ENCODE measurements at regions not wholly inside any gene's neighbourhood (a gene's known extent, or its start where the extent isn't known, plus 50 kb on each side); places are given as distances from the start of the nearest gene placed in this dataset.

DNA sequence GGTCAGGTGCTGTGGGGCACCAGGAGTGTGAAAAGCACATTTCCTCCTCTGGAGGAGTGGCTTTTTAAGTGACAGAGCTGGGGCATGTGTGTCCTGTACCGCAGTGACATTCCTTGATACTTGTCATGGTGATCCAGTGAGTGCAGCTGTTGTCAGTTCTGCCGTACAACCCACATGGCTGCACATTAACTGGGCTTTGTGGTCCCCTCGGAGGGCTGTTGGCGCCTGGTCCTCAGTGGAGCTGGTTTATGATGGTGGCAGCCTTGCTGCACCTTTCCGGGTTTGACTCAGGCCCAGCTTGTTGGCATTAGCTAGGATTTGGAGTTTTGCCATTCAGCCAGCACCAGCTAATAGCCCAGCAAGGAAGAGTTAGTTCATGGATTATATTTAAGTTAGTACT lies 77.0 kb downstream of the SLC25A47 start:
- no peak for DNase-seq

DNA sequence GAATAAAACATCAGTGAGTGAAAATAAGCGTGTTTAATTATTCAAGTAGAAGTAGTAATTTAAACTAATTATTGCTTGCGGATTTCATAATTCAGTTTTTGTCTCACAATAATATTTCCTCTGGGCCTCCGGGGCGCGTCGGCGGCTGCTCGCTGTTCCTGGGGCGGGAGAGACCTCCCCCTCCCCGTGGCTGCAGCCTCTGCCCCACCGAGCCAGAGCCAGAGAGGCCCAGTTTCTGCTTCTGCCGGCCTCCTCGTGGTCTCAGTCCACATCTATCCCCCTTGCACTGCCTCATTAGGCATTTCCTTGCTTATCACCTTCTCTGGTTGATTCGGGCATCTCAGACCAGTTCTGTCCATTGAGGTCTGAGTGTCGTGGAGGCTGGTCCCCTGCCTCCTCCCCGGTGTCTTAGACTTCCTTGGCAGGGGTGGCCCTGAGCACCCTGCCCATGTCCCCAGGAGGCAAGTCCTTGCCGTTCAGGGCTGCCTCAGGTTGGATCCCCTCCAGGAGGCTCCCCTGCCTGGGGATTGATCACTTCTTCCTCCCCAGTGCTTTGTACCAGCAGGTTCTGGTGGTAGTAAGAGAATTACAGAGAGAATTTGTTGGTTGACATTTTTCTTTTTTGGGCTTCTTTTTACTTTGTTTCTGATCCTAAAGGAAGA lies 78.0 kb downstream of the SLC25A47 start:
- DNase-seq: no peak

DNA sequence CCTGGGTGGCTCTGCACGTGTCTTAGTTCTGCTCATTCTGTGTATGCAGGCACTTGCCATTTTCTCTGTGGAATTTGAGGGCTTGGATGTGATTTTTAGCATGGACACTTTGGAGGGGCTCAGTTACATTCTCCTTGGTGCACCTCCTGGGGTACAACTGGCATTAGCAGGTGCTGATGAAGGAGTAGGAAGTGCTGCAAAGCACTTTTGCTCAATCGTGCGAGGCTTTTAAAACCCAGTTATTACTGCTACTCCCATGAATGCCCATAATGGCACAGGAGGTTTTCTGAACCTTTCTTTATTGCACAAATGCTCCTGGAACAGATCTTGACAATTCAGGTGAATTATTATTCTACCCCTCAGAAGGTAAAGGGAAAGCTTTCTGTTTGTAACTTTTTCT lies 78.7 kb downstream of the SLC25A47 start:
- DNase-seq: no peak

DNA sequence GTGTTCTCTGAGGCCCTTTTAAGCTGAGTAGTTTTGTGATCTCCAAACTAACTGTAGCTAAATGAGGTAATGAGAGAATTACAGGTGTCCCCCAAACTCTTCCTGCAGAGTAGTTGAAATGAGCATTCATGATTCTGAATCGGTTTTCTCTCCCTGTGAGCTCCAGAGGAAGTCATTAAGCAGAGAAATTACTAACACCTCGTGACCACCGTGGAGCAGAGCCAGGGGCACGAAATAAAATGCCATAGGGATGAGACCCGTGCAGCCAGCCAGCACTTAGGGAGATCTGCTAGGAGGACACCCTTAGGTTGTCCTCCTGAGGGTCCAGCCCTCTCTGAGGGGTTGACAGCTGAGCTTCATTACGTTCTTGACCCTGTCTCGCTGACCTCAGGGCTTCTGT lies 79.5 kb downstream of the SLC25A47 start:
- DNase-seq: no peak

DNA sequence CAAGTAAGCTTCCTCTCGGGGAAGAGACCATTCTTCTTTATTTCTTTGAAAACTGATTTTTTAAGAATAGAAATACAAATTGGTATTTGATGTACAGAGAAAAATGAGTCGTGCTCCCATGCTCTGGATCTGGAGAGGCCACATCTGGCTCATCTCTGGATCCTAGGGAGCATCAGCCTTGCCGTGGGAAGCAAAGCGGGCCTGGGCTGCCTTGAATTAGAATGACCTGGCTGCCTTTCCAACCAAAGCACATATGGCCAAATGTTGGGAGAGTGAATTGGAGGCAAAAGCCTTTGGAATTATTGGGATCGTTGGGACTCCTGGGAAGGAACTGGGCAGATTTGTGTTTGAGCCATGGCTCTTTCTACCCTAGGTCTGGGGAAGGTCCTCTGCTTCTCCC lies 80.0 kb downstream of the SLC25A47 start:
- DNase-seq: no peak

DNA sequence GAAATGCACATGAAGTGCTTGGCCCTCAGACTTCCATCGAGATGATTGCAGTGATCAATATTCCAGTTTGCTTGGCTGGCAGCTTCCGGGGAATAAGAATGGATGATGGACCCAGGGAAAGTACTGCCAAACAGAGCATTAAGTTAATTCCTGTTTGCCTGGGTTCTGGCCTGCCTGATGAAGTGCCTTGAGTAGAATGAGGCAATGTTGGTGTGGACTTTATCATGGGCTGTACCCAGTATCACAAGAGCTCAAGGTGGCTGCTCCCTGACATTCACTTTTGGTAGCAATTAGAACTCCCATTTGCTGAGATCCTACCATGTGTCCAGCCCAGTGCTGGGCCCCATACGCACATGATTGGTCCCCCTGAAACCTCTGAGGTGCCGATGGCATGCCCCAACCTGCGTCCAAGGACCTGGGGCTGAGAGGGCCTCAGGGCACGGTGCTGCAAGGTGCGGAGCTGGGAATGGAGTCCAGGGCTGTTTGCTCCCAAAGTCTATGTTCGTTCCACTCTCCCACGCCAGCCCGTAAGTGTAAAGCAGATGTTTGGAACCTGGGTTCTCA lies 80.7 kb downstream of the SLC25A47 start:
- DNase-seq: no peak

DNA sequence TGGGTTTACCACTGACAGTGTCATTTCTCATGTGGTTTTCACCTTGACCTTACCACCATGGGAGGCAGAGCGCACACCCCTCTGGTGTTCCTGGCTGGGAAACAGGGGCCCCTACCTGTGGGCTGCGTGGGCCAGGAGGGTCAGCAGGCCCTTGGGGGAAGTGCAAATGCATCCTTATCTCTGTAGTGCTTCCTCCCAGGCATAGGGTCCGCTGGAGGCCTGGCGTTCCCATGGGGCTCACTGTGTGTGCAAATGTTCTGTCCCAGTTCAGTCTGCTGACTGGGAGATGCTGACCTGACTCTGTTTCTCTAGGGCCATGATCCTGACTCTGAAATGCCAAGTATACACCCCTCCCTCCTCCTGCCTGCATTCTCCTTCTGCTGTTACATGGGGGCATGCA lies 81.3 kb downstream of the SLC25A47 start:
- DNase-seq: no peak

DNA sequence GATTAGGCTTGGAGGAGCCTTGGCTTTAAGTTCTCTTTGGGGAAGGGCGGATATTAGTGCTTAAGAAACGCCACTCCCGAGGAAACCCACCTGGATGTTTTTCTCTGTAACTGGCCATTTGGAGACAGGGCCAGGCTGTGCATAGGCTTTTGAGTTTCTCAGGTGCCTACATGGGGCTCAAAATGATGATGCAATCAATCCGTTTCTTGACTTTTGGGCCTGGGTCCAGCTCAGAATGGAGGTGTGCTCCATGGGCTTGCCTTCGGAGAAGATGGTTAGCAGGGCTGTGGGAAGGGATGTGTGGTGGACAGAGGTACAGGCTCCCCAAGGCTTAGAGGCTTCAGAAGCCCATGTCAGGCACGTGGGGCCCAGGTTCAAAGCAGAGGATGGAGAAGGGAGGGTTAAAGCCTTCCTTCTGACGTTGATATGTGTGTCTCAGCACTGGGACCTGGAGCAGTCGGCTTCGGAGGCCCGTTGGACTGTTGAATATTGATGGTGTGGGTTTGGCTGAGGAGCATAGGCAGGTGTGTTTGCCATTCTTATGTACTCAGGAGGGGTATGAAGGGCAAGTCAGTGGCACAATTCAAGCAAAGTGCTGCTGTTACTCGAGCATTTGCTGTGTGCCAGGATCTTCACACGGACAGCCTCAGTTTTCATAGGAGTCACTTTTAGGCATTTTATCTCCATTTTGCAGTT lies 82.8 kb downstream of the SLC25A47 start:
- peak; percentile 64 for DNase-seq

DNA sequence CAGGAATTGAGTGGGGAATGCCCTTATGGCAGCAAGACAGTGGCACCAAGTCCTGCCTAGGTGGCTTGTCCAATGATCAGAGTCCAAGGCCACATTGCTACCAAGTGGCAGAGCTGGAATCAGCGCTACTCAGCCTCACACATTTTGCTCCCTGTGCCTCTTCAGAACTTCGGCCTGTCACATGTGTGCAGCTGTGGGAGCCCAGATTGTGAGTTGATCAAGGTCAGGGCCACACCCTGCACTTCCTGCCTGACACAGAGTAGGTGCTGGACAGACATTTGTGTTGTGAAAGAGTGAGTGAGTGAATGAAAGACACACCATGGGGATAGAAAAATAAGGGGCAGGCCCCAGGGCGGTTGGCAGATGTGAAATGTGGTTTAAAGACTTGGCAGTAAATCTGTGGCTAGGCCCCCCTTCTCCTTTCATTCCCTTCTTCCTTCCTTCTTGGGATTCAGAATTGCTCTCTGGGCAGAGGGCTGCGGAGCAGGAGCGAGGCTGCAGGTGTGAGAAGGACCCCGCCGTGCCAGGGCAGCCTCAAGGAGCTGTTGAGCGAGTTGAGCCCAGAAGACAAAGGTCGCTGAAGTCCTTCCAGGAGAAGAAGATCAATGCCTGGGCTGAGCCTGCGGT lies 83.5 kb downstream of the SLC25A47 start:
- peak; percentile 49 for DNase-seq

DNA sequence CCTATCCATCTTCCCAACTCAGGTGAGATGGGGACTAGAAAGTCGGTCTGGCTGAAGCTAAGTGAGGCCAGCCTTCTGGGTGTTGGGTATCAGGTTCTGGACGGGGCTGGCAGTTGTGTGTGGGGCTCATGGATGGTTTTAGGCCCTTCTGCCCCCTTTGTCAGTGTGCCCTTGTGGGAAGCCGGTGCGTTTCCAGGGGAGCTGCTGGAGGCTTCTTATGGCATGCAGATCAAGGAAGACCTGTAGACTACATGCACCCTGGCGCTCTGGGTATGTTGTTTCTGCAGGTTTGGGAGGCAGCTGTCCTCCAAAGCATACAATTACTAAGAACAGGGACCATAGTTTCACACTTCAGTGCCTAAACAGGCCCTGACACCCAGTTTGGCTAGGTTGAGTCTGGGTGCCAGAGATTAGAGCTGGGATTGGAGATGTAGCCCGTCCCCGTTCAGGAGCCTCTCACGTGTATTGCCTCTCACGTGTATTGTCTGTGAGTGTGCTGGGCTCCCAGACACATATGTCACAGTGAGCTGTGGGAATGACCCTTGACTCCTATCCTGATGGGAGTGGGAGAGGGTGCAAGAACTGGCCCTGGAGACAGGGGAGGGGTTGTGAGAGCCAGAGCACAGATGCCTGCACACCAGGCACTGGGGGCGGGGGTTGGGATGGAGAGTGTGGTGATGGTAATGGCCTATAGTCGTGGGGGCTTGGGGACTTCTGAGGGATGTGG lies 84.4 kb downstream of the SLC25A47 start:
- DNase-seq: no peak

DNA sequence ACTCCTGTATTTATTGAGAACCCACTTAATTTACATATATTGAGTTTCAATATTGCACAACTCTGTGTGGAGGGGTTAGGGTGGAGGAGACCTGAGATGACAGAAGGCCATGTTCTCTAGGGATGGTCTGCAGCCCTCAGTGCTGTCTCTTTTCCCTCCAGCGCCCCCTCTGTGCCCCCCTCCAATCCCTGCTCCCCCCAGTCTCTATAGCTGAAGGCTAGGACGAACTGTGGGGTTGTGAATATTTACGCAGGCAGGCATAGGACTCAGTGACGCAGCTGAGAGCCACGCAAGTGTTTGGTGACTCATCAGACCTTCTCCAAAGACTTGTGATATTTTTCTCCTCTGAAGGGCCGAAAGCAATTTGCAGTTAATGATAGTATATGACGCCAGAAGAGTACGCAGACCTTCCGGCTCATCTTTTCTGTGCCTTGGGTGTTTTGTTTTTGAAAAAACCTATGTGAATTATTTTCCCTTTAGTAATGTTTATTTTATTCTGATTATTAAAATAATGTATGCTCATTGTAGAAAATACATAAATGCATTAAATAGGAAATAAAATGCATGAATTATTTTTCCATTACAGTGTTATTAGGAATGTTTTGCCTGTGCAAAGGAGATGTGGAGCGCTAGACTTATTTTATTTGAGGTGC lies 85.3 kb downstream of the SLC25A47 start:
- DNase-seq: peak; percentile 72

DNA sequence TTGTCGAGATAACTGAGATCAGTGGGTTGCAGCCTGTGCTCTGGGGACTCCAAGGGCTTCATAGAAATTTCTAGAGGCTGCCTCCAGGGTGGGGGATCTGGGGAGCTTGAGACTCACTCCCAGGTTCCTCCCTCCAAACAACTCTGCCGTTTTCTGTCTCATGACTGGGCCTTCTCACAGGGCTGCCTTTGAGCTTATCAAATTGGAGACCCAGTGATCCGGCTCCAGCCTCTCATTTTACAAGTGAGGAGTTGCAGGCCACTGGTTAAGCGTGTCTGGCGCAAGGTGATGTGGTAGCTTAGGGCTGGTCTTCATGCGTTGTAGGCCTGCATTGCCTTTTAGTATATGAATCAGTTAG lies 85.8 kb downstream of the SLC25A47 start:
- no peak for DNase-seq

DNA sequence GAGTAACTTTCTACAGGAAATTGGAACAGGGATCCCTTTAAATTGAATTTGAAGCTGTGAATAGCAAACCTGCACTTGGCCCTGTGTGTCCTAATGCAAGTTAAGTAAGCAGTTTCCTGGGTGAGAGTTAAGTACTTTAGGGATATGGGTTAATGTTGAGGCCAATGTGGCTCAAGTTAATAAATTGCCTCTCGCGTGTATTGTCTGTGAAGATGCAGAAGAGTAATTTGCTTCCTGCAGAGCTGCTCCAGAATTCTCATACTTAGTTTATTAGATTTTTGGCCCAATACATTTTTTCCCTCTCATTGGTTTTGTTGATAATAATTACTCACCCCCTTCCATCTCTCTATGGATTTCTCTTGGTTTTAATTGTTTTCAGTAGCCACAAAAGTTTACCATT lies 86.5 kb downstream of the SLC25A47 start:
- DNase-seq: peak; percentile 12

DNA sequence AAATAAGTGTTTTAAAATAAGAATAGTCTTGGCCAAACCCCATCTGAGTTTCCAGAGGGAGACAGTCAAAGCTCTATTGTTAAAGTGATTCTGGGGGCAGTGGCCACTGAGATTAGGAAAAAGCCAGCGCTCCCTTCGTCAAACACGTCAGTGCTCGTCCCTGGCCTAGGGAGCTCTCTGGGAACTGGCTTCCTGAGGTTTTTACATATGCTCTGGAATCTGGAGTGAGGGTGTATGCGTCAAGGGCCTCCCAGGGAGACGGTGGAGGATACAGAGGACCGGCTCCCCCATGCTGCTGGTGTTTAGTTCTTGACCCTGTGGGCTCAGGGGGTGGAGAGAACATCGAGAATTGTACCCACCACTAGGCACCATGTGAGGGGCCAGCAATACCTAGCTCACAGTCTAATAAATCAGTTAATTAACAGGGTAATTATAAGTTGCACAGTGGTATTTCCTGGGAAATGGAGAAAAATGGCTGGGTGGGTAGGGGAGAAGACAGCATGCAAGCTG lies 87.0 kb downstream of the SLC25A47 start:
- no peak for DNase-seq

DNA sequence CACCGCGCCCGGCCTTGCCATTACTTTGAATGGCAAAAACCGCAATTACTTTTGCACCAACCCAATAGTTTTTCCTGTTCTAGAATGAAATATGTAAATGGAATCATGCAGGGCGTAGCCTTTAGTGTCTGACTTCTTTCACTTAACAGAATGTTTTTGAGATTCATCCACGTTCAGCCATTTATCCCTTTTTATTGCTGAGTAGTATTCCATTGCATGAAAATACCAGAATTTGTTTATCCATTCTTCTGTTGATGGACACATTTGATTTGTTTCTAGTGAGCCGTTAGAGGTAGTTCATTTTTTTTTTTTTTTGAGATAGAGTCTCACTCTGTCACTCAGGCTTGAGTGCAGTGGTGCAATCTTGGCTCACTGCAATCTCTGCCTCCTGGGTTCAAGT lies 90.6 kb downstream of the SLC25A47 start:
- no peak for DNase-seq

DNA sequence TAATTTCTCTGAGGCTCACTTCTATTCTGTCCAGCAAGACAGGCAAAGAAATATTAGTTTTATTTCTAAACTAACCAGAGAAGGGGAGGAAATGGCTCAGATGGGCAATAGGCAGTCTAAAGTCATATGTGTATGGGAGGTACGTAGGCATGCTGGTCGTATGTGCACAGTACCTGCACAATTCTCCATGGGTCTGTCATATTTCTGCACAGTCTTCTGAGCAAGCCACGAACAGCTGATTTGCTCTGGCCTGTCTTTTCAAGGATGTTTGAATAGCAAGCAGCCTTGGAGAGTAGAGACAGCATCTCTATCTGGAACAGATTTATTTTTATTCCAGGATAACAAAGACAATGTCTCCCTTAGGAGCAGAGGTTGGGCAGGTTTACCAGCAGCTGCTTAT lies 92.1 kb downstream of the SLC25A47 start:
- DNase-seq: no peak

DNA sequence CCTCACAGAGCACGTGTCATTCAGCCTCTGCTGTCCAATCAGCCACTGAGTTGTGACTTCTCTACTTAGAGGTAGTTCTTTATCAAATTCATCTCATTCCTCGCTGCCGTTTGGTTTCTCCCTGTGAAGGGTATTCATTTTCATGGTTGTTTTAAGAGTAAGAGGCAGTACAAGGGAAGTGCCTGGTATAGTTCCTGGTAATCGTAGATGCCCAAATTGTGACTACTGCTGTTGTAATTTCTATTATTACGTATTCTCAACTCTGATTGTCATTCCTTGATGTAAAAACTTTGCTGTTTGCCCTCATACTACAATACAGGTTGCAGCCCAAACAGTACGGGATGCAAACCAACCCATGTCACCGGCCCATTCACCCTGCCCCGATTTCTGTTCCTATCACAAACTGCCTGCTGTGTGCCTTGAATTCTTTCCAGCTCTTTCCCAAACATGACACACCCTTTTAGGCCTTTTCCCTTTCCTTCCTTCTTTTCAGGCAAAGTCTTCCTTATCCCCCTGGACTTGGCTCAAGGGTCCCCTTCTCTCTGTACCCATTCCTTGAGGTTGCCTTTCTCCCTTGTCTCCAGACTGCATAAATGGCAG lies 93.0 kb downstream of the SLC25A47 start:
- DNase-seq: no peak

DNA sequence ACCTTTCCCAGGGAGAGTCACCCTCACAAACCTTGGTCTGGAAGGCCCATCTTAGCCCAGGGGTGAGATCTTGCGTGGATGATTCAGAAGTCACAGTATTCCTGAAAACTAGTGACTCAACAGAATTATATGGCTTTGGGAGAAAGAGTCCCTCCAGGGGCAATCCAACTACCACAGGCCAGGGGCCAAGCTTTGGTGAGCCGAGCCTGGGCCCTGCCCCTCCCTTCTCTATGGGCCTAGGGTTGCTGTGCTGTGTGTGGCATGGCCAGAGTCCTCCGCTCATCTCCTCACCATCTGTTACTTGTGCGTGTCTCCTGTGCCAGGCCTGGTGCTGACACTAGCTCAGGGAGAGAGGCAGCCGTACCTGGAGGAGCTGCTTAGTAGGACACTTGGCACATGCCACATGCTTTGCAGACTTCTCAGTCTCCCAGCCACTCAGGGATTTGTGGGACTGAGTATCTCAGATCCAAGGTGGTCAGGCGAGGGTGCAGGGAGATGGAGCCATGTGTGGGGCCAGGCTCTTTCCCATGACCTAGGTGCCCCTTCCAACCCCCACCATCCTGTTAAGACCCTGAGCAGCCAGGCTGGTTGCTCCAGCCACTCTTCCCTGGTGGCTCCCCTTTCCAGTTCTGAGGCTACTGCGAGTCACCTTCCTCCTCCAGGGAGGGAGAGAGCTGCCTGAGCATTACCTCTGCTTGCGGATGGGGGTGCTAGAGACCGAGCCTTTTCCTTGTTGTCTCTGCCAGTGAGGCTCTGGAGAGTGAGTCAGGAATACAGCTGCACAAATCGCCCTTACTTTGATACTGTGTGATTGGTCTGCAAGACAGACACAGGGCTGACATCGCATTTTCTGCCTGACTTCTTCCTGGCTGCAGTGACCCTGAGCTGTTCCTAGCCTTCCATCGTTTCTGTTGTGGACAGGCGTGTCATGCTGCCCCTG lies 94.1 kb downstream of the SLC25A47 start:
- peak; percentile 95 for DNase-seq

DNA sequence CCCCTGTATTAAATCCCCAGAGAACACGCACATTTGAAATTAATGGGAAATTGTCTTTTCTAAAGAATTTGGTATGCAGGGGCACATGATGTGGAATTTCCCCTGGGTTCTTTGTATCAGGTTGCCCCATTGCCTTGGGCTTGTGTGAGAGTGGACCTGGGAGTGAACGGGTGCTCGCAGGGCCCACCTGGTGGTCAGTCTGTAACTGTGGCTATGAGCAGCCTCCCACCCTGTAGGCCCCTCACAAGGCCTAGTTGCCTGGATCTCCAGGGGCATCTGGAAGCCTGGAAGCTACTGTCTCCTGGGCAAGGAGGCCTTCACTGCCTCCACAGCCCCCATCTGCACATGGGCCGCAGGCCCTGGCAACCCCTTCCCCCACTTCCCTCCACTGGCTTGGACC lies 96.7 kb downstream of the SLC25A47 start:
- DNase-seq: no peak

DNA sequence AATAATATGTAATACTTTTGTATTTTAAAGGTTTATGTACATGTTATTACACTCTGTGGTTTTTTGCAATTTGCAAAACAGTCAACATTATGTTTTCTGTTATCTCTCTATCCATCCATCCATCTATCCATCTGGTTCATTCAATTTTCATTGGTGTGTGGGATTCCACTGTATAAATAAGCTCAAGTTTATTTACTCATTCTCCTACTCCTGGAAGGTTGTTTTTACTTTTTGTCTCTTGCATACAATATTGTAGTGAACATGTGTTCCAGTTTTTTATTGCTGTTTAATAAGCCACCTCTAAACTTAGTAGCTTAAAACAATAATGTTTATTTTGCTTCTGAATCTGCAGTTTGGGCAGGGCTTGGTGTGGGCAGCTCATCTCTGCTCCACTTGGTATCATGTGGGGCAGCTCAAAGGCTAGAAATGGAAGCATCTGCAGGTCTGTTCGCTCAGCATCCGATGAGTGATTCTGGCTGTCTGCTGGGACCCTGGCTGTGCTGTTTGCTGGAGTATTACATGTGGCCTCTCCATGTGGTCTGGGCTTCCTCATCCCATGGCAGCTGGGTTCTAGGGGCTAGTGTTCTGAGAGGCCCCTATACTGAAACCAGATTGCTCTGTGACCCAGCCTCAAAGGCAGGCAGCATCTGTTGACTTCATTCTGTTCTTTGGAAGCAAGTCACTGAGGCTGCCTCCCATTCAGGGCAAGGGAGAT lies 98.8 kb downstream of the SLC25A47 start:
- no peak for DNase-seq
